ENCODE measurements at regions not wholly inside any gene's neighbourhood (a gene's known extent, or its start where the extent isn't known, plus 50 kb on each side); places are given as distances from the start of the nearest gene placed in this dataset.

- intact Hi-C loops (cut with micrococcal nuclease) = no loop called here
- H3K27ac Mint-ChIP-seq = no peak overlapping the region
- H3K4me1 Mint-ChIP-seq (ENCODE audit: low read depth) = no peaks in the 10 kb centered on the region
- H3K9me3 Mint-ChIP-seq = no peaks in the 10 kb centered on the region
- no peak overlapping the region for H3K4me3 Mint-ChIP-seq
- no peaks in the 10 kb centered on the region for H3K36me3 Mint-ChIP-seq (ENCODE audit: low read depth)
- DNase-seq (ENCODE audit: low spot score) = no peak
- H3K27me3 Mint-ChIP-seq (ENCODE audit: insufficient read depth) = peaks cover 5% of the 10 kb centered on the region
Measured at GRCh38 chr5:74127381-74128320, 501.7 kb downstream of the ARHGEF28 start.

- H3K36me3 Mint-ChIP-seq (ENCODE audit: low read depth) = no peaks in the 10 kb centered on the region
- H3K27ac Mint-ChIP-seq = no peak overlapping the region
- no peak for DNase-seq (ENCODE audit: low spot score)
- H3K4me1 Mint-ChIP-seq (ENCODE audit: low read depth) = no peaks in the 10 kb centered on the region
- intact Hi-C loops (cut with micrococcal nuclease) = no loop called here
- peaks cover 5% of the 10 kb centered on the region for H3K27me3 Mint-ChIP-seq (ENCODE audit: insufficient read depth)
- H3K9me3 Mint-ChIP-seq = no peaks in the 10 kb centered on the region
- H3K4me3 Mint-ChIP-seq = no peak overlapping the region
Measured at GRCh38 chr5:74126294-74126693, 500.3 kb downstream of the ARHGEF28 start.

- no peaks in the 10 kb centered on the region for H3K9me3 Mint-ChIP-seq
- no peak overlapping the region for H3K27ac Mint-ChIP-seq
- H3K36me3 Mint-ChIP-seq (ENCODE audit: low read depth) = no peaks in the 10 kb centered on the region
- no peak overlapping the region for H3K4me3 Mint-ChIP-seq
- intact Hi-C loops (cut with micrococcal nuclease) = no loop called here
- H3K4me1 Mint-ChIP-seq (ENCODE audit: low read depth) = no peaks in the 10 kb centered on the region
- no peak for DNase-seq (ENCODE audit: low spot score)
- H3K27me3 Mint-ChIP-seq (ENCODE audit: insufficient read depth) = peaks cover 5% of the 10 kb centered on the region
Measured at GRCh38 chr5:74124826-74125225, 498.8 kb downstream of the ARHGEF28 start.

GRCh38 chr5:74123929-74124328, 497.9 kb downstream of the ARHGEF28 start:
- Mint-ChIP-seq H3K4me3 (no peak overlapping the region), H3K27ac (no peak overlapping the region), H3K36me3 (ENCODE audit: low read depth) (no peaks in the 10 kb centered on the region), H3K9me3 (no peaks in the 10 kb centered on the region), H3K27me3 (ENCODE audit: insufficient read depth) (peaks cover 5% of the 10 kb centered on the region), H3K4me1 (ENCODE audit: low read depth) (no peaks in the 10 kb centered on the region)
- intact Hi-C loops (cut with micrococcal nuclease) = no loop called here
- no peak for DNase-seq (ENCODE audit: low spot score)

- no peak for DNase-seq (ENCODE audit: low spot score)
- no peaks in the 10 kb centered on the region for H3K4me1 Mint-ChIP-seq (ENCODE audit: low read depth)
- H3K27ac Mint-ChIP-seq = no peak overlapping the region
- H3K9me3 Mint-ChIP-seq = no peaks in the 10 kb centered on the region
- intact Hi-C loops (cut with micrococcal nuclease) = no loop called here
- H3K27me3 Mint-ChIP-seq (ENCODE audit: insufficient read depth) = peaks cover 3% of the 10 kb centered on the region
- H3K4me3 Mint-ChIP-seq = no peak overlapping the region
- no peaks in the 10 kb centered on the region for H3K36me3 Mint-ChIP-seq (ENCODE audit: low read depth)
Measured at GRCh38 chr5:74122979-74123590, 497.1 kb downstream of the ARHGEF28 start.

- no peak for DNase-seq (ENCODE audit: low spot score)
- no peaks in the 10 kb centered on the region for H3K27me3 Mint-ChIP-seq (ENCODE audit: insufficient read depth)
- no peaks in the 10 kb centered on the region for H3K36me3 Mint-ChIP-seq (ENCODE audit: low read depth)
- H3K27ac Mint-ChIP-seq = no peak overlapping the region
- intact Hi-C loops (cut with micrococcal nuclease) = no loop called here
- H3K4me3 Mint-ChIP-seq = no peak overlapping the region
- no peaks in the 10 kb centered on the region for H3K4me1 Mint-ChIP-seq (ENCODE audit: low read depth)
- no peaks in the 10 kb centered on the region for H3K9me3 Mint-ChIP-seq
Measured at GRCh38 chr5:74122175-74122574, 496.2 kb downstream of the ARHGEF28 start.

GRCh38 chr5:74120585-74120984, 494.6 kb downstream of the ARHGEF28 start:
- no peak for DNase-seq (ENCODE audit: low spot score)
- no peaks in the 10 kb centered on the region for H3K9me3 Mint-ChIP-seq
- H3K4me1 Mint-ChIP-seq (ENCODE audit: low read depth) = no peaks in the 10 kb centered on the region
- H3K27ac Mint-ChIP-seq = no peak overlapping the region
- no peaks in the 10 kb centered on the region for H3K36me3 Mint-ChIP-seq (ENCODE audit: low read depth)
- no peaks in the 10 kb centered on the region for H3K27me3 Mint-ChIP-seq (ENCODE audit: insufficient read depth)
- intact Hi-C loops (cut with micrococcal nuclease) = no loop called here
- no peak overlapping the region for H3K4me3 Mint-ChIP-seq

GRCh38 chr5:74118071-74118470, 492.1 kb downstream of the ARHGEF28 start:
- H3K27ac Mint-ChIP-seq = no peak overlapping the region
- H3K27me3 Mint-ChIP-seq (ENCODE audit: insufficient read depth) = peaks cover 2% of the 10 kb centered on the region
- no peaks in the 10 kb centered on the region for H3K36me3 Mint-ChIP-seq (ENCODE audit: low read depth)
- H3K9me3 Mint-ChIP-seq = no peaks in the 10 kb centered on the region
- intact Hi-C loops (cut with micrococcal nuclease) = no loop called here
- H3K4me1 Mint-ChIP-seq (ENCODE audit: low read depth) = no peaks in the 10 kb centered on the region
- no peak for DNase-seq (ENCODE audit: low spot score)
- H3K4me3 Mint-ChIP-seq = no peak overlapping the region

GRCh38 chr5:74116984-74117383, 491.0 kb downstream of the ARHGEF28 start:
- Mint-ChIP-seq H3K27ac (no peak overlapping the region), H3K27me3 (ENCODE audit: insufficient read depth) (peaks cover 5% of the 10 kb centered on the region), H3K9me3 (no peaks in the 10 kb centered on the region), H3K36me3 (ENCODE audit: low read depth) (no peaks in the 10 kb centered on the region), H3K4me1 (ENCODE audit: low read depth) (no peaks in the 10 kb centered on the region), H3K4me3 (no peak overlapping the region)
- DNase-seq (ENCODE audit: low spot score) = no peak
- intact Hi-C loops (cut with micrococcal nuclease) = no loop called here

- peaks cover 5% of the 10 kb centered on the region for H3K27me3 Mint-ChIP-seq (ENCODE audit: insufficient read depth)
- H3K4me1 Mint-ChIP-seq (ENCODE audit: low read depth) = no peaks in the 10 kb centered on the region
- H3K9me3 Mint-ChIP-seq = no peaks in the 10 kb centered on the region
- intact Hi-C loops (cut with micrococcal nuclease) = no loop called here
- no peak overlapping the region for H3K4me3 Mint-ChIP-seq
- no peak overlapping the region for H3K27ac Mint-ChIP-seq
- no peak for DNase-seq (ENCODE audit: low spot score)
- H3K36me3 Mint-ChIP-seq (ENCODE audit: low read depth) = no peaks in the 10 kb centered on the region
Measured at GRCh38 chr5:74116266-74116665, 490.3 kb downstream of the ARHGEF28 start.

- no peak for DNase-seq (ENCODE audit: low spot score)
- Mint-ChIP-seq H3K36me3 (ENCODE audit: low read depth) (no peaks in the 10 kb centered on the region), H3K4me3 (no peak overlapping the region), H3K9me3 (no peaks in the 10 kb centered on the region), H3K27ac (no peak overlapping the region), H3K27me3 (ENCODE audit: insufficient read depth) (peaks cover 7% of the 10 kb centered on the region), H3K4me1 (ENCODE audit: low read depth) (no peaks in the 10 kb centered on the region)
- intact Hi-C loops (cut with micrococcal nuclease) = no loop called here
Measured at GRCh38 chr5:74113927-74114326, 487.9 kb downstream of the ARHGEF28 start.

- no peaks in the 10 kb centered on the region for H3K36me3 Mint-ChIP-seq (ENCODE audit: low read depth)
- H3K4me3 Mint-ChIP-seq = no peak overlapping the region
- H3K27ac Mint-ChIP-seq = no peak overlapping the region
- intact Hi-C loops (cut with micrococcal nuclease) = no loop called here
- H3K27me3 Mint-ChIP-seq (ENCODE audit: insufficient read depth) = peaks cover 7% of the 10 kb centered on the region
- H3K9me3 Mint-ChIP-seq = no peaks in the 10 kb centered on the region
- no peak for DNase-seq (ENCODE audit: low spot score)
- H3K4me1 Mint-ChIP-seq (ENCODE audit: low read depth) = no peaks in the 10 kb centered on the region
Measured at GRCh38 chr5:74113196-74113540, 487.2 kb downstream of the ARHGEF28 start.

GRCh38 chr5:74112372-74113195, 486.6 kb downstream of the ARHGEF28 start:
- intact Hi-C loops (cut with micrococcal nuclease) = no loop called here
- Mint-ChIP-seq H3K4me3 (no peak overlapping the region), H3K27me3 (ENCODE audit: insufficient read depth) (peaks cover 7% of the 10 kb centered on the region), H3K4me1 (ENCODE audit: low read depth) (no peaks in the 10 kb centered on the region), H3K9me3 (no peaks in the 10 kb centered on the region), H3K27ac (no peak overlapping the region), H3K36me3 (ENCODE audit: low read depth) (no peaks in the 10 kb centered on the region)
- DNase-seq (ENCODE audit: low spot score) = no peak

Data from activated T-helper 1 cell treated with anti-CD3 and anti-CD28 coated beads, Interleukin-12 subunit alpha, Interleukin-12 subunit beta, Interleukin-2, Interleukin-4 antibody, amounts not matched to agents 30 ng/mL and 10 ng/mL and 1 ng/mL, durations not matched to agents 14 hours and 24 hours and 36 hours (primary cell).